ENCODE measurements at regions not wholly inside any gene's neighbourhood (a gene's known extent, or its start where the extent isn't known, plus 50 kb on each side); places are given as distances from the start of the nearest gene placed in this dataset.

- H3K27me3 ChIP-seq (ENCODE audit: insufficient read depth), result no peaks in the 10 kb centered on the region
- H3K9me3 ChIP-seq, result no peaks in the 10 kb centered on the region
- H3K4me2 ChIP-seq, result no peak overlapping the region
- no peaks in the 10 kb centered on the region for H3F3A ChIP-seq (replicated peaks; ENCODE audit: insufficient read depth)
- no peak for DNase-seq
- no peak overlapping the region for H2AFZ ChIP-seq (ENCODE audit: low read depth)
- no peaks in the 10 kb centered on the region for H3K4me1 ChIP-seq (ENCODE audit: control insufficient read depth in 1 of 2, insufficient read depth in 2 of 2, low read depth in 1 of 2, low read length in 1 of 2)
- H3K79me2 ChIP-seq (ENCODE audit: insufficient read depth), result no peaks in the 10 kb centered on the region
- no peaks in the 10 kb centered on the region for H3K36me3 ChIP-seq (replicated peaks in 1 of 2; ENCODE audit: control insufficient read depth in 1 of 2, insufficient read depth in 2 of 2, low read length in 1 of 2)
- no peak overlapping the region for H3K27ac ChIP-seq (ENCODE audit: low read depth in 2 of 2, low read length in 1 of 2)
- 88% methylated on average over 2 of the region's 2 CpGs for WGBS (ENCODE audit: low lambda C conversion rate)
- no peak for TF ChIP-seq RAD21 (IDR thresholded peaks at IDR 0.05; ENCODE audit: low read length)
- TF ChIP-seq MEF2A (IDR thresholded peaks at IDR 0.05; ENCODE audit: borderline replicate concordance, low read depth), result no peak
- TF ChIP-seq GABPA (IDR thresholded peaks at IDR 0.05; ENCODE audit: low read depth), result no peak
- no peak for TF ChIP-seq EP300 (IDR thresholded peaks at IDR 0.05; ENCODE audit: borderline replicate concordance in 1 of 2, low read depth in 1 of 2, low read length in 1 of 2)
- TF ChIP-seq JUND (IDR thresholded peaks at IDR 0.05), result no peak
- TF ChIP-seq, protein P1, sequence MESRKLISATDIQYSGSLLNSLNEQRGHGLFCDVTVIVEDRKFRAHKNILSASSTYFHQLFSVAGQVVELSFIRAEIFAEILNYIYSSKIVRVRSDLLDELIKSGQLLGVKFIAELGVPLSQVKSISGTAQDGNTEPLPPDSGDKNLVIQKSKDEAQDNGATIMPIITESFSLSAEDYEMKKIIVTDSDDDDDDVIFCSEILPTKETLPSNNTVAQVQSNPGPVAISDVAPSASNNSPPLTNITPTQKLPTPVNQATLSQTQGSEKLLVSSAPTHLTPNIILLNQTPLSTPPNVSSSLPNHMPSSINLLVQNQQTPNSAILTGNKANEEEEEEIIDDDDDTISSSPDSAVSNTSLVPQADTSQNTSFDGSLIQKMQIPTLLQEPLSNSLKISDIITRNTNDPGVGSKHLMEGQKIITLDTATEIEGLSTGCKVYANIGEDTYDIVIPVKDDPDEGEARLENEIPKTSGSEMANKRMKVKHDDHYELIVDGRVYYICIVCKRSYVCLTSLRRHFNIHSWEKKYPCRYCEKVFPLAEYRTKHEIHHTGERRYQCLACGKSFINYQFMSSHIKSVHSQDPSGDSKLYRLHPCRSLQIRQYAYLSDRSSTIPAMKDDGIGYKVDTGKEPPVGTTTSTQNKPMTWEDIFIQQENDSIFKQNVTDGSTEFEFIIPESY (IDR thresholded peaks at IDR 0.05; ENCODE audit: borderline replicate concordance, low read depth), result no peak
- TF ChIP-seq, protein P2, sequence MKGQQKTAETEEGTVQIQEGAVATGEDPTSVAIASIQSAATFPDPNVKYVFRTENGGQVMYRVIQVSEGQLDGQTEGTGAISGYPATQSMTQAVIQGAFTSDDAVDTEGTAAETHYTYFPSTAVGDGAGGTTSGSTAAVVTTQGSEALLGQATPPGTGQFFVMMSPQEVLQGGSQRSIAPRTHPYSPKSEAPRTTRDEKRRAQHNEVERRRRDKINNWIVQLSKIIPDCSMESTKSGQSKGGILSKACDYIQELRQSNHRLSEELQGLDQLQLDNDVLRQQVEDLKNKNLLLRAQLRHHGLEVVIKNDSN (IDR thresholded peaks at IDR 0.05; ENCODE audit: borderline replicate concordance, low read depth), result no peak
- TF ChIP-seq RCOR1 (IDR thresholded peaks at IDR 0.05; ENCODE audit: low read length), result no peak
- TF ChIP-seq TCF12 (IDR thresholded peaks at IDR 0.05), result no peak
- TF ChIP-seq FOSL2 (IDR thresholded peaks at IDR 0.05; ENCODE audit: borderline replicate concordance, low read depth), result no peak
- TF ChIP-seq YY1 (IDR thresholded peaks at IDR 0.05; ENCODE audit: low read depth), result no peak
- no peak for TF ChIP-seq ELF1 (IDR thresholded peaks at IDR 0.05)
- H3K9me2 ChIP-seq, result no peaks in the 10 kb centered on the region
- no peak overlapping the region for H3K9ac ChIP-seq
- POLR2A ChIA-PET, result no interaction called here
- H3K4me3 ChIP-seq (ENCODE audit: low read depth in 2 of 2, low read length in 1 of 2), result no peak overlapping the region
- no peaks in the 10 kb centered on the region for H4K20me1 ChIP-seq (ENCODE audit: insufficient read depth)
- CTCF ChIA-PET, result no interaction called here
Observed at GRCh38 chr3:102348904-102349303, 85.9 kb upstream of the ZPLD1 start.

GRCh38 chr3:102353148-102353547, 81.7 kb upstream of the ZPLD1 start:
- H3K9me2 ChIP-seq, result no peaks in the 10 kb centered on the region
- TF ChIP-seq RFX5 (IDR thresholded peaks at IDR 0.05; ENCODE audit: low read length) (no peak), CTCF (IDR thresholded peaks at IDR 0.05) (no peak), FOXM1 (IDR thresholded peaks at IDR 0.05; ENCODE audit: low read depth) (no peak), POLR2AphosphoS5 (IDR thresholded peaks at IDR 0.05; ENCODE audit: low read depth, low read length) (no peak)
- 64% methylated on average over 4 of the region's 4 CpGs for WGBS (ENCODE audit: low lambda C conversion rate)
- no peaks in the 10 kb centered on the region for H3K27me3 ChIP-seq (ENCODE audit: insufficient read depth)
- no peak for DNase-seq
- CTCF ChIA-PET, result no interaction called here
- no peaks in the 10 kb centered on the region for H3K4me1 ChIP-seq (ENCODE audit: control insufficient read depth in 1 of 2, insufficient read depth in 2 of 2, low read depth in 1 of 2, low read length in 1 of 2)
- no peak overlapping the region for H3K9ac ChIP-seq
- POLR2A ChIA-PET, result no interaction called here
- H4K20me1 ChIP-seq (ENCODE audit: insufficient read depth), result no peaks in the 10 kb centered on the region
- no peak overlapping the region for H2AFZ ChIP-seq (ENCODE audit: low read depth)
- no peaks in the 10 kb centered on the region for H3K79me2 ChIP-seq (ENCODE audit: insufficient read depth)
- H3K36me3 ChIP-seq (replicated peaks in 1 of 2; ENCODE audit: control insufficient read depth in 1 of 2, insufficient read depth in 2 of 2, low read length in 1 of 2), result no peaks in the 10 kb centered on the region
- no peaks in the 10 kb centered on the region for H3F3A ChIP-seq (replicated peaks; ENCODE audit: insufficient read depth)
- H3K9me3 ChIP-seq, result no peaks in the 10 kb centered on the region
- no peak overlapping the region for H3K4me3 ChIP-seq (ENCODE audit: low read depth in 2 of 2, low read length in 1 of 2)
- no peak overlapping the region for H3K27ac ChIP-seq (ENCODE audit: low read depth in 2 of 2, low read length in 1 of 2)
- no peak overlapping the region for H3K4me2 ChIP-seq
